GM23248 (cell line): ENCODE measurements at regions not wholly inside any gene's neighbourhood (a gene's known extent, or its start where the extent isn't known, plus 50 kb on each side); places are given as distances from the start of the nearest gene placed in this dataset.

Experiments
- EZH2 ChIP-seq: fragments of 200-600 bp; sonication (generic); IDR thresholded peaks from 2 replicates; pipeline ENCODE4 v1.6.1; 2018; ENCODE audit warnings: antibody characterized with exemption, mild to moderate bottlenecking; ENCODE audit not compliant: insufficient read depth, poor library complexity, severe bottlenecking
- EZH2phosphoT487 ChIP-seq: fragments of 200-600 bp; sonication (generic); IDR thresholded peaks from 2 replicates; pipeline ENCODE4 v1.6.1; 2018; ENCODE audit warnings: antibody characterized with exemption, moderate library complexity, mild to moderate bottlenecking, low read depth; ENCODE audit not compliant: insufficient read depth

DNA sequence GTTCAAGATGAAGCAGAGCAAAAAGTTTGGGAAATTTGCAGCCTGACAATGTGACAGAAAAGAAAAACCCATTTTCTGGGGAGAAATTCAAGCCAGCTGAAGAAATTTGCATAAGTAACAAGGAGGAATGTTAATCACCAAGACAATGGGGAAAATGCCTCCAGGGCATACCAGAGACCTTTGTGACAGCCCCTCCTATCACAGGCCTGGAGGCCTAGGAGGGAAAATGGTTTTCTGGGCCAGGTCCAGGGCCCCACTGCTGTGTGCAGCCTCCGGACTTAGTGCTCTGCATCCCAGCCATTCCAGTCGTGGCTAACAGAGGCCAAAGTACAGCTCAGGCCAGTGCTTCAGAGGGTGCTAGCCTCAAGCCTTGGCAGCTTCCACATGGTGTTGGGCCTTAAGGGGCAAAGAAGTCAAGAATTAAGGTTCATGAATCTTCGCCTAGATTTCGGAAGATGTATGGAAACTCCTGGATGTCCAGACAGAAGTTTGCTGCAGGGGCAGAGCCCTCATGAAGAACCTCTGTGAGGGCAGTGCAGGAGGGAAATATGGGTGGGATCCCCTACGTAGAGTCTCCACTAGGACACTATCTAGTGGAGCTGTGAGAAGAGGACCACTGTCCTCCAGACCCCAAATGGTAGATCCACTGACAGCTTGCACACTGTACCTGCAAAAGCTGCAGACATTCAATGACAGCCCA lies 314.1 kb upstream of the TRIB2 start:
- TF ChIP-seq EZH2 (no peak), EZH2phosphoT487 (no peak)
